H9 (cell line): ENCODE measurements at regions not wholly inside any gene's neighbourhood (a gene's known extent, or its start where the extent isn't known, plus 50 kb on each side); places are given as distances from the start of the nearest gene placed in this dataset.

ENCODE experiments used
- DNase-seq: peaks from one replicate; pipeline ENCODE4 v3.0.0-alpha.2; 2017
- H2AFZ ChIP-seq: one replicate; pipeline ENCODE4 v1.6.1; 2013; ENCODE audit warnings: mild to moderate bottlenecking, low read length, control low read depth, moderate library complexity
- H2AK5ac ChIP-seq: 2 replicates; pipeline ENCODE4 v1.6.1; 2013; ENCODE audit warnings: low read length, control low read depth, mixed read lengths; ENCODE audit not compliant: insufficient read length
- H2BK120ac ChIP-seq: one replicate; pipeline ENCODE4 v1.6.1; 2013; ENCODE audit warnings: low read depth, mild to moderate bottlenecking, low read length, control low read depth, inconsistent platforms; ENCODE audit not compliant: poor library complexity, severe bottlenecking
- H2BK12ac ChIP-seq: 2 replicates; pipeline ENCODE4 v1.6.1; 2013; ENCODE audit warnings: low read length, control low read depth, mixed read lengths, low read depth; ENCODE audit not compliant: insufficient read length
- H2BK15ac ChIP-seq: 2 replicates; pipeline ENCODE4 v1.6.1; 2013; ENCODE audit warnings: low read depth, low read length, control low read depth
- H2BK20ac ChIP-seq: one replicate; pipeline ENCODE4 v1.6.1; 2013; ENCODE audit warnings: low read depth, mild to moderate bottlenecking, low read length, control low read depth, inconsistent platforms; ENCODE audit not compliant: poor library complexity, severe bottlenecking
- H2BK5ac ChIP-seq: 2 replicates; pipeline ENCODE4 v1.6.1; 2013; ENCODE audit warnings: low read length, control low read depth, mixed read lengths; ENCODE audit not compliant: insufficient read length
- H3K14ac ChIP-seq: 2 replicates; pipeline ENCODE4 v1.6.1; 2013; ENCODE audit warnings: low read length, control low read depth; ENCODE audit not compliant: insufficient read depth
- H3K18ac ChIP-seq: 2 replicates; pipeline ENCODE4 v1.6.1; 2013; ENCODE audit warnings: low read depth, mild to moderate bottlenecking, mixed read lengths, low read length, control low read depth; ENCODE audit not compliant: insufficient read length
- H3K23ac ChIP-seq: 2 replicates; pipeline ENCODE4 v1.6.1; 2013; ENCODE audit warnings: low read length, control low read depth, mixed read lengths, low read depth; ENCODE audit not compliant: insufficient read length
- H3K23me2 ChIP-seq: 2 replicates; pipeline ENCODE4 v1.6.1; 2013; ENCODE audit warnings: low read depth, mild to moderate bottlenecking, mixed read lengths, low read length, control low read depth; ENCODE audit not compliant: insufficient read length, poor library complexity, severe bottlenecking
- H3K27ac ChIP-seq: 2 replicates; pipeline ENCODE4 v1.5.1; 2013; ENCODE audit warnings: low read length, control low read depth, mixed read lengths, low read depth; ENCODE audit not compliant: insufficient read length
- H3K27me3 ChIP-seq: 2 replicates; pipeline ENCODE4 v1.6.1; 2013; ENCODE audit warnings: low read length, control low read depth, inconsistent platforms; ENCODE audit not compliant: insufficient read depth
- H3K4ac ChIP-seq: 2 replicates; pipeline ENCODE4 v1.6.1; 2013; ENCODE audit warnings: low read depth, mild to moderate bottlenecking, control low read depth, inconsistent platforms, low read length, moderate library complexity
- H3K4me1 ChIP-seq: 2 replicates; pipeline ENCODE4 v1.6.1; 2013; ENCODE audit warnings: low read length, control low read depth, inconsistent platforms; ENCODE audit not compliant: insufficient read depth
- H3K4me2 ChIP-seq: 2 replicates; pipeline ENCODE4 v1.6.1; 2013; ENCODE audit warnings: low read length, control low read depth, mixed read lengths; ENCODE audit not compliant: insufficient read length, insufficient read depth
- H3K56ac ChIP-seq: 2 replicates; pipeline ENCODE4 v1.6.1; 2013; ENCODE audit warnings: low read depth, mild to moderate bottlenecking, mixed read lengths, low read length, control low read depth; ENCODE audit not compliant: insufficient read length
- H3K79me1 ChIP-seq: 2 replicates; pipeline ENCODE4 v1.6.1; 2013; ENCODE audit warnings: low read depth, mild to moderate bottlenecking, moderate library complexity, low read length, control low read depth, inconsistent platforms; ENCODE audit not compliant: insufficient read depth, poor library complexity, severe bottlenecking
- H3K79me2 ChIP-seq: 2 replicates; pipeline ENCODE4 v1.6.1; 2013; ENCODE audit warnings: low read length, control low read depth, inconsistent platforms; ENCODE audit not compliant: insufficient read depth
- H3K9ac ChIP-seq: 2 replicates; pipeline ENCODE4 v1.6.1; 2013; ENCODE audit warnings: low read length, control low read depth, mixed read lengths; ENCODE audit not compliant: insufficient read length; ENCODE audit errors: extremely low read depth
- H3K9me3 ChIP-seq: one replicate; pipeline ENCODE4 v1.6.1; 2013; ENCODE audit warnings: low read depth, low read length, inconsistent platforms; ENCODE audit not compliant: control insufficient read depth
- H3T11ph ChIP-seq: one replicate; pipeline ENCODE4 v1.6.1; 2013; ENCODE audit warnings: mild to moderate bottlenecking, low read length, control low read depth, inconsistent platforms
- H4K20me1 ChIP-seq: one replicate; pipeline ENCODE4 v1.6.1; 2013; ENCODE audit not compliant: control insufficient read depth, insufficient read length, insufficient read depth
- H4K5ac ChIP-seq: 2 replicates; pipeline ENCODE4 v1.6.1; 2013; ENCODE audit warnings: low read depth, mild to moderate bottlenecking, mixed read lengths, low read length, control low read depth; ENCODE audit not compliant: insufficient read length
- H4K8ac ChIP-seq: replicated peaks from 2 replicates; pipeline ENCODE4 v1.6.1; 2013; ENCODE audit warnings: low read length, control low read depth, mixed read lengths, low read depth; ENCODE audit not compliant: insufficient read length
- H4K91ac ChIP-seq: 2 replicates; pipeline ENCODE4 v1.6.1; 2013; ENCODE audit warnings: low read depth, mild to moderate bottlenecking, moderate library complexity, mixed read lengths, low read length, control low read depth; ENCODE audit not compliant: insufficient read length
- H3K27ac Mint-ChIP-seq, 3 experiments: 2 replicates in 2 of 3; 3 replicates in 1 of 3; pipeline ENCODE4 v1.8.0; 2020 to 2021; ENCODE audit warnings: mixed read lengths in 3 of 3, mild to moderate bottlenecking in 1 of 3, moderate library complexity in 1 of 3
- H3K27me3 Mint-ChIP-seq: 2 replicates; pipeline ENCODE4 v1.8.0; 2021; ENCODE audit warnings: low read depth, mild to moderate bottlenecking, moderate library complexity, mixed read lengths
- H3K36me3 Mint-ChIP-seq, 3 experiments: 2 replicates in 2 of 3; 3 replicates in 1 of 3; pipeline ENCODE4 v1.8.0; 2020 to 2021; ENCODE audit warnings: low read depth in 3 of 3, mixed read lengths in 3 of 3; ENCODE audit not compliant: insufficient read depth in 1 of 3
- H3K4me1 Mint-ChIP-seq, 2 experiments: 2 replicates each; pipeline ENCODE4 v1.8.0; 2020; ENCODE audit warnings: mixed read lengths in 2 of 2
- H3K4me3 Mint-ChIP-seq, 2 experiments: 2 replicates in 1 of 2; 3 replicates in 1 of 2; pipeline ENCODE4 v1.8.0; 2020 to 2021; ENCODE audit warnings: mild to moderate bottlenecking in 2 of 2, mixed read lengths in 2 of 2, moderate library complexity in 1 of 2
- H3K9me3 Mint-ChIP-seq, 2 experiments: 2 replicates in 1 of 2; 3 replicates in 1 of 2; pipeline ENCODE4 v1.8.0; 2020; ENCODE audit warnings: mild to moderate bottlenecking in 2 of 2, mixed read lengths in 2 of 2, moderate library complexity in 1 of 2
- WGBS: extraction: QIAGEN DNeasy Blood & Tissue Kit; methylation state at CpG from one replicate; pipeline ENCODE4 v1.1.7; 2013; ENCODE audit warnings: missing lambda C conversion rate, low lambda C conversion rate, mixed read lengths; ENCODE audit not compliant: insufficient read length; ENCODE audit errors: extremely low coverage; 5-methylcytosine and 5-hydroxymethylcytosine counted together
- TF ChIP-seq, protein P1 (sequence below): fragments of 200-600 bp; sonication (generic); conservative IDR thresholded peaks from 3 replicates; pipeline ENCODE4 v1.8.0; 2021; ENCODE audit warnings: antibody characterized with exemption, mild to moderate bottlenecking

DNA sequence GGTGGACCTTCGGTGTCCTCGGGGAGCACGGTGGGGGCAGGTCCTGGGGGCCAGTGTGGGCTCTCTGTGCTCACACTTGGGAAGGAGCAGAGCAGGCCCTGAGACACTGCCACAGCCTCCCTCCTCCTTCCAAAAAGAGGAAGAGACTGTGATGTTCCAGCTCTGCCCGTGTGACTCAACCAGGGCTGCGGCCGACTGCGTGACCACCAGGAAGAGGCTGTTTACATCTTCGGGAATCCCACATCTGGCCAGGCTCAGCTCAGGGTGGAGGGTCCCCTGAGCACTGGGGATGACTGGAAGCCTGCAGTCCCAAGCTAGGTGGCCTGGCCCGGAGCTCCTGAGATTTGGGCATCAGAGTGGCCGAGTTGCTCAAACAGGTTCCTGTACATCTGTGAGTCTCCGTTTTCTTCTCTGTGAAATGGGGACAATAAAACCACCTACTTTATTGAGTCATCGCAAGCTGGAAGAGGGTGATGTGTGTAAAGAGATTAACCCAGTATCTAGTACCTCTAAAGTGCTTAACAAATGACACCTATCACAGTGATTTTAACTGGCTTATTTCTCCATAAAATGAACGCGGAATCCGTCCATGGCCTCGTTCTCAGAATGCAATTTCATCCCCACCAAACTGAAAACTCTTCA lies 242.1 kb downstream of the DLL1 start:
- H3K4me3 Mint-ChIP-seq: no peak overlapping the region
- Histone ChIP-seq H4K5ac (no peak overlapping the region), H3K9me3 (no peaks in the 10 kb centered on the region), H3K9ac (no peak overlapping the region), H3K4me2 (no peak overlapping the region), H4K8ac (no peak overlapping the region), H3K79me2 (no peaks in the 10 kb centered on the region), H3K4ac (no peak overlapping the region), H3K4me1 (no peaks in the 10 kb centered on the region), H2BK20ac (no peak overlapping the region), H3T11ph (no peak overlapping the region), H2BK15ac (no peak overlapping the region), H3K27ac (no peak overlapping the region), H3K23ac (no peak overlapping the region), H2BK12ac (no peak overlapping the region), H2BK5ac (no peak overlapping the region), H4K20me1 (no peaks in the 10 kb centered on the region), H3K23me2 (no peaks in the 10 kb centered on the region), H3K79me1 (no peaks in the 10 kb centered on the region), H4K91ac (no peak overlapping the region), H3K18ac (no peak overlapping the region), H3K14ac (no peak overlapping the region), H2BK120ac (no peak overlapping the region), H3K56ac (no peak overlapping the region), H2AFZ (no peak overlapping the region), H3K27me3 (no peaks in the 10 kb centered on the region), H2AK5ac (no peak overlapping the region)
- no peak overlapping the region; a peak in 1 of 7 replicates for H3K27ac Mint-ChIP-seq
- peaks cover 5 to 7% (median 6%) of the 10 kb centered on the region in 3 experiments; a peak in 6 of 7 replicates for H3K36me3 Mint-ChIP-seq
- peaks cover 0 to 6% of the 10 kb centered on the region in 2 experiments; a peak in 2 of 4 replicates for H3K4me1 Mint-ChIP-seq
- H3K9me3 Mint-ChIP-seq: peaks cover 7% of the 10 kb centered on the region in 2 experiments
- TF ChIP-seq, protein P1, sequence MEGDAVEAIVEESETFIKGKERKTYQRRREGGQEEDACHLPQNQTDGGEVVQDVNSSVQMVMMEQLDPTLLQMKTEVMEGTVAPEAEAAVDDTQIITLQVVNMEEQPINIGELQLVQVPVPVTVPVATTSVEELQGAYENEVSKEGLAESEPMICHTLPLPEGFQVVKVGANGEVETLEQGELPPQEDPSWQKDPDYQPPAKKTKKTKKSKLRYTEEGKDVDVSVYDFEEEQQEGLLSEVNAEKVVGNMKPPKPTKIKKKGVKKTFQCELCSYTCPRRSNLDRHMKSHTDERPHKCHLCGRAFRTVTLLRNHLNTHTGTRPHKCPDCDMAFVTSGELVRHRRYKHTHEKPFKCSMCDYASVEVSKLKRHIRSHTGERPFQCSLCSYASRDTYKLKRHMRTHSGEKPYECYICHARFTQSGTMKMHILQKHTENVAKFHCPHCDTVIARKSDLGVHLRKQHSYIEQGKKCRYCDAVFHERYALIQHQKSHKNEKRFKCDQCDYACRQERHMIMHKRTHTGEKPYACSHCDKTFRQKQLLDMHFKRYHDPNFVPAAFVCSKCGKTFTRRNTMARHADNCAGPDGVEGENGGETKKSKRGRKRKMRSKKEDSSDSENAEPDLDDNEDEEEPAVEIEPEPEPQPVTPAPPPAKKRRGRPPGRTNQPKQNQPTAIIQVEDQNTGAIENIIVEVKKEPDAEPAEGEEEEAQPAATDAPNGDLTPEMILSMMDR: no peak
- DNase-seq: no peak
- no CpG with 5 or more reads among the region's 16 CpGs for WGBS
- H3K27me3 Mint-ChIP-seq: peaks cover 4% of the 10 kb centered on the region
